Peyer's patch (tissue), 4 donors: ENCODE measurements at regions not wholly inside any gene's neighbourhood (a gene's known extent, or its start where the extent isn't known, plus 50 kb on each side); places are given as distances from the start of the nearest gene placed in this dataset.

ENCODE experiments used
- DNase-seq, 3 donors: peaks; one replicate each; pipeline ENCODE4 v3.0.0-alpha.2; 2017 to 2019
- H3K27ac ChIP-seq, 4 donors: fragments of 200-600 bp; sonication (generic); one replicate each; pipeline ENCODE4 v1.5.1; 2016 to 2019
- H3K27me3 ChIP-seq, 2 donors: fragments of 200-600 bp; sonication (generic); one replicate each; pipeline ENCODE4 v1.5.1; 2019
- H3K36me3 ChIP-seq, 3 donors: fragments of 200-600 bp; sonication (generic); one replicate each; pipeline ENCODE4 v1.5.1; 2016 to 2019
- H3K4me1 ChIP-seq, 4 donors: fragments of 200-600 bp; sonication (generic); one replicate each; pipeline ENCODE4 v1.5.1; 2016 to 2019
- H3K4me3 ChIP-seq, 4 donors: fragments of 200-600 bp; sonication (generic); 1 replicate in 3 of 4; 2 replicates in 1 of 4; pipeline ENCODE4 v1.5.1; 2016 to 2019; ENCODE audit warnings: mild to moderate bottlenecking in 1 of 4
- H3K9me3 ChIP-seq, 4 donors: fragments of 200-600 bp; sonication (generic); one replicate each; pipeline ENCODE4 v1.5.1; 2016 to 2019; ENCODE audit warnings: mild to moderate bottlenecking in 1 of 4
- POLR2A ChIP-seq, 2 donors: fragments of 450-650 bp; IDR thresholded peaks; one replicate each; pipeline ENCODE4 v1.5.1; 2017; ENCODE audit warnings: antibody characterized with exemption in 2 of 2, mild to moderate bottlenecking in 2 of 2, moderate library complexity in 2 of 2
- TF ChIP-seq, protein P1 (sequence below), 6 experiments: fragments of 450-650 bp in 4 of 6; fragments of 200-600 bp in 2 of 6; sonication (generic) in 1 of 6; IDR thresholded peaks; one replicate each; pipeline ENCODE4 v1.5.1; 2017 to 2019; ENCODE audit warnings: antibody characterized with exemption in 6 of 6, mild to moderate bottlenecking in 3 of 6, moderate library complexity in 1 of 6

DNA sequence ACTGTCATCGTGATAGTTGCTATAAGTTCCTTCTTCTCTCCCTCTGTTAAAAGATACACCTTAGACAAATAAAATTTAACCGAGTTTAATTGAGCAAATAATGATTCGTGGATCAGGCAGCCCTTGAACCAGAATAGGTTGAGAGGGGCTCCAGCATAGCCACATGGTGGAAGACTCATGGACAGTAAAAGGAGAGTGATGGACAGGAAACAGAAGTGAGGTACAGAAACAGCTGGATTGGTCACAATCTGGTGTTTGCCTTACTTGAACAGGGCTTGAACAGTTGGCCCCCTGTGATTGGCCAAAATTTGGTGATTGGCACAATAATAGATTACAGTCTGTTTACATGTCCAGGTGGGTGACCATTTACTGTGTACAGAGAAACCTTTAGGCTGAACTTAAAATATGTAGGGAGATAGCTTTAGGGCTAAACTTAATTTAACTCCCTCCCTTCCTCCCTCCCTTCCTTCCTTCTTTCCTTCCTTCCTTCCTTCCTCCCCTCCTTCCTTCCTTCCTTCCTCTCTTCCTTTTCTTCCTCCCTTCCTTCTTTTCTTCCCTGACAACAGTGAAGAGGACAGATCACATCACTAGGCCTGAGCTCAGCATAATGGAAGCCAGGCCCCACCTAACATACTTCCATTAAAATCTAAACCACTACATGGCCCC, 531.8 kb upstream of the JARID2 start:
- H3K27ac ChIP-seq, result no peak overlapping the region
- H3K36me3 ChIP-seq, result no peaks in the 10 kb centered on the region
- no peaks in the 10 kb centered on the region for H3K9me3 ChIP-seq
- no peaks in the 10 kb centered on the region for H3K4me1 ChIP-seq
- TF ChIP-seq, protein P1, sequence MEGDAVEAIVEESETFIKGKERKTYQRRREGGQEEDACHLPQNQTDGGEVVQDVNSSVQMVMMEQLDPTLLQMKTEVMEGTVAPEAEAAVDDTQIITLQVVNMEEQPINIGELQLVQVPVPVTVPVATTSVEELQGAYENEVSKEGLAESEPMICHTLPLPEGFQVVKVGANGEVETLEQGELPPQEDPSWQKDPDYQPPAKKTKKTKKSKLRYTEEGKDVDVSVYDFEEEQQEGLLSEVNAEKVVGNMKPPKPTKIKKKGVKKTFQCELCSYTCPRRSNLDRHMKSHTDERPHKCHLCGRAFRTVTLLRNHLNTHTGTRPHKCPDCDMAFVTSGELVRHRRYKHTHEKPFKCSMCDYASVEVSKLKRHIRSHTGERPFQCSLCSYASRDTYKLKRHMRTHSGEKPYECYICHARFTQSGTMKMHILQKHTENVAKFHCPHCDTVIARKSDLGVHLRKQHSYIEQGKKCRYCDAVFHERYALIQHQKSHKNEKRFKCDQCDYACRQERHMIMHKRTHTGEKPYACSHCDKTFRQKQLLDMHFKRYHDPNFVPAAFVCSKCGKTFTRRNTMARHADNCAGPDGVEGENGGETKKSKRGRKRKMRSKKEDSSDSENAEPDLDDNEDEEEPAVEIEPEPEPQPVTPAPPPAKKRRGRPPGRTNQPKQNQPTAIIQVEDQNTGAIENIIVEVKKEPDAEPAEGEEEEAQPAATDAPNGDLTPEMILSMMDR (IDR thresholded peaks at IDR 0.05), result no peak
- TF ChIP-seq POLR2A (IDR thresholded peaks at IDR 0.05), result no peak
- H3K4me3 ChIP-seq, result no peak overlapping the region
- no peak for DNase-seq
- H3K27me3 ChIP-seq, result no peaks in the 10 kb centered on the region

DNA sequence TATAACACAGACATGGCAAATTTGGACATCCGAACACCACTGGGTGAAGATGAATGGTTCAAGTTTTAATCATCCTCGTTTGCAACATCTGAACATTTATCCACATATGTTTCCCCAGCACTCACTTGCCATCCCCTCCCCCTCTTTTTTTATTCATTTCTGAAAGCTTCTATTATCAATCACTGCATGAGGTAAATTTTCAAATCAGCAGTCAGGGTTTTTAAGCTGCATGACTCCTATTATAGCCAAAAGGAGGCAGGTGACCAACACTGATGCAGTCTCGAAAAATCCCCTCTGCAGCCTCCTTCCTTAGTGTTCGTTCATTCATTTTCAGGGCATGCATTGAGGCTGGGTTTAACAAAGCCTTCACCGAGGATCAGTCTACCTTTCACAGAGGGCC, 530.8 kb upstream of the JARID2 start:
- H3K4me1 ChIP-seq, result no peaks in the 10 kb centered on the region
- no peak for TF ChIP-seq POLR2A (IDR thresholded peaks at IDR 0.05)
- TF ChIP-seq, protein P1 (IDR thresholded peaks at IDR 0.05), result no peak
- no peak for DNase-seq

DNA sequence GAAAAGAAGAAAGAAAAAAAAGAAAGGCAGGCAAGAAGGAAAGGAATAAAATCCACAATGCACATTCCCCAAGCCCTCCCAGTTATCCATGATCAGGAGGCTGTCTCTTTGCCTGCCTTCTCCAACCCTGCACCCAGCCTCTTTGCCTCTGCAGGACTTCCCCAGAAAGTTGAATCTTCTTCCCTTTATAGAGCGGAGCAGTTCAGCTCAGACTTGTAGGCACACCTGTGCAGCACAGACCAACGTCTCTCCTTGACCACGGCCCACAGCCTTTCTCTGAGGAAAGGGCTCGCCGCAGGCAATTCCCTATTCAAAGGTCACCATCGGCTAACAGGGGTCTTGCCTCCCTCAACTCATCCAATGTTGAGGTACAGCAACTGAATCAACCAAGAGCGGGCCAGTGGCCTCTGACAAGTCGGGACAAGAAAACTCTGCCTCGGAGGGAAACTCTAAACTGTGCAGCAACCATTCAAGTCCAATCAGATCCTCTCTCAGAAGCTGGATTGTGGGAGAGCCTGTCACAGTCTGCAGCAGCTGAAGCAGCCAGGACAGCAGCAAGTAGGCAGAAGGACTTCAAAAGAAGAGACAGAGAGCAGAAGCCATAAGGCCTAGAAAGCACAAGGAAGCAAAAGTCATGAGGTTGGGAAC, 529.2 kb upstream of the JARID2 start:
- H3K36me3 ChIP-seq, result no peaks in the 10 kb centered on the region
- H3K4me1 ChIP-seq, result peaks cover 0 to 7% (median 3%) of the 10 kb centered on the region in 4 donors
- H3K27ac ChIP-seq, result peak overlapping the region in 1 of 4 donors; percentile 35
- H3K27me3 ChIP-seq, result no peaks in the 10 kb centered on the region
- DNase-seq, result no peak
- H3K4me3 ChIP-seq, result no peak overlapping the region
- TF ChIP-seq, protein P1 (IDR thresholded peaks at IDR 0.05), result no peak
- no peaks in the 10 kb centered on the region for H3K9me3 ChIP-seq

More for the DNA sequence above, 530.8 kb upstream of the JARID2 start:
- Histone ChIP-seq H3K27ac (no peak overlapping the region), H3K36me3 (no peaks in the 10 kb centered on the region), H3K9me3 (no peaks in the 10 kb centered on the region), H3K4me3 (no peak overlapping the region), H3K27me3 (no peaks in the 10 kb centered on the region)

DNA sequence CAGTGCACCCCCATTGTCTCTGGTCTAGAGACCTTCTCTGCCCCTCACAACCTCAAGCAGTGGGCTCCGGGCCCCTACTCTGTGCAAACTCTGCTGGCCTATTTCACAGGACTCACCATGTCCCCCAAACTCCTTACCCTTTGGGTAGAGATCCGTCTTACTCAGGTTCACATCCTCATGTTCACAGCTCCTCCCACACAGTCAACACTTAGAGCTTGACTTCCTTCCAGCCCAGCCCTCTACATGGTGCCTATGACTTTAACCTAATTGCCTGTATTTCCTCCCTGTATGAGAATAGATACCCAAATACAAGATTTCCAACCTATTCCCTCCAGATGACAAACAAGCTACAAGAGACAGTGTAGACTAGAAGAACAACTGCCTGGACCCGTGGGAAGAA, 528.6 kb upstream of the JARID2 start:
- Histone ChIP-seq H3K9me3 (no peaks in the 10 kb centered on the region), H3K4me3 (no peak overlapping the region), H3K36me3 (no peaks in the 10 kb centered on the region), H3K27me3 (no peaks in the 10 kb centered on the region), H3K4me1 (peaks cover 0 to 7% (median 3%) of the 10 kb centered on the region in 4 donors), H3K27ac (peak overlapping the region in 1 of 4 donors; percentile 35)
- TF ChIP-seq, protein P1 (IDR thresholded peaks at IDR 0.05), result no peak
- TF ChIP-seq POLR2A (IDR thresholded peaks at IDR 0.05), result no peak
- DNase-seq, result peak in 1 of 3 donors; percentile 35

DNA sequence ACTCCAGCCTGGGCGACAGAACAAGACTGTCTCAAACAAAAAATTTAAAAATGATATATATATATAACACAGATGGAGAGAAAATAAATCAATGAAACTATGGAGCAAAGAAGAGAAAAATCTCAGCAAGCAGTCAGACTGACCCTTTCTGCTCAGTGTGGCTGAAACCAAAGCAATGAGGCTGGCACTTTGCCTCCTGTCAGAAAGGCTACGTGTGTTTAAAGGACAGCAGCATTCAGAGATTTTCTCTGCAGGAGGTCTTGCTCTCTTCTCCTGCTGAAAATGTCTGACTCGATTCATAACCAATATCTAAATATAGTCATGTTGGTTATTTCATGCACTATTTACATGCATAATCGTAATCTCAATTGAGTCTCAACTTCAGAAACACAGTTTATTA, 527.0 kb upstream of the JARID2 start:
- no peaks in the 10 kb centered on the region for H3K27me3 ChIP-seq
- H3K36me3 ChIP-seq, result no peaks in the 10 kb centered on the region
- TF ChIP-seq POLR2A (IDR thresholded peaks at IDR 0.05), result no peak
- peaks cover 0 to 7% (median 3%) of the 10 kb centered on the region in 4 donors for H3K4me1 ChIP-seq
- no peak overlapping the region for H3K4me3 ChIP-seq
- no peaks in the 10 kb centered on the region for H3K9me3 ChIP-seq
- peak overlapping the region in 1 of 4 donors; percentile 28 for H3K27ac ChIP-seq
- DNase-seq, result no peak

DNA sequence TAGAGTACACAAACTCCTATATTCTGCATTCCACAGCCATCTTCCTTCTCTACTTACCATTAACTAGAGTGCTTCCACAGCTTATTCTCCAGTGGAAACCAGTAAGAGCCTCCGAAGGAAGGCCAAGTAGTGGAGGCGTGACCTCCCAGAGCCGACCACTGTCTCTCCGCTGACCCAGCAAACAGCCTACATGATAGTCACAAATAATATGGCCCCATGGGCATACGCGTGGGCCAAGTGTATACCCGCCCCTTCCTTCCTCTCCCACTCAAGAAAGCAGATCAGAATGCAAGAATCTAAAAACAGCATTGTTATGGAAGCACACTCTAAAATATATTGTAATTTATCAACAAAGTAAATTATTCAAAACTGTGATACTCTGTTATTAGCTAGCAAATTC, 526.6 kb upstream of the JARID2 start:
- H3K4me1 ChIP-seq, result peaks cover 0 to 7% (median 3%) of the 10 kb centered on the region in 4 donors
- H3K9me3 ChIP-seq, result no peaks in the 10 kb centered on the region
- peak overlapping the region in 1 of 4 donors; percentile 62 for H3K27ac ChIP-seq
- no peak for DNase-seq
- no peaks in the 10 kb centered on the region for H3K36me3 ChIP-seq
- no peaks in the 10 kb centered on the region for H3K27me3 ChIP-seq
- TF ChIP-seq, protein P1 (IDR thresholded peaks at IDR 0.05), result no peak
- no peak for TF ChIP-seq POLR2A (IDR thresholded peaks at IDR 0.05)
- H3K4me3 ChIP-seq, result no peak overlapping the region
